Body of pancreas (tissue), 4 donors: ENCODE measurements at regions not wholly inside any gene's neighbourhood (a gene's known extent, or its start where the extent isn't known, plus 50 kb on each side); places are given as distances from the start of the nearest gene placed in this dataset.

ENCODE experiments used
- ATAC-seq: fragments of 150-250 bp; one replicate; pipeline ENCODE4 v1.9.1; 2016
- DNase-seq, 4 donors: peaks; one replicate each; pipeline ENCODE4 v3.0.0-alpha.2; 2019
- H3K27ac ChIP-seq, 4 donors: fragments of 200-600 bp; sonication (generic); 1 replicate in 3 of 4; 2 replicates in 1 of 4; pipeline versions ENCODE4 v1.5.1 to v1.6.1; 2016 to 2019; ENCODE audit warnings: mild to moderate bottlenecking in 1 of 4, mixed read lengths in 1 of 4, moderate library complexity in 1 of 4
- H3K27me3 ChIP-seq, 2 donors: fragments of 200-600 bp; sonication (generic); one replicate each; pipeline ENCODE4 v1.6.0; 2016; ENCODE audit warnings: mild to moderate bottlenecking in 1 of 2
- H3K36me3 ChIP-seq, 2 donors: fragments of 200-600 bp; sonication (generic); replicated peaks in 1 of 2; 2 replicates each; pipeline ENCODE4 v1.5.1; 2016; ENCODE audit warnings: low read depth in 2 of 2; ENCODE audit not compliant: insufficient read depth in 1 of 2
- H3K4me1 ChIP-seq: fragments of 200-600 bp; sonication (generic); one replicate; pipeline ENCODE4 v1.6.0; 2016
- H3K4me3 ChIP-seq, 2 donors: fragments of 200-600 bp; sonication (generic); 1 replicate in 1 of 2; 2 replicates in 1 of 2; pipeline ENCODE4 v1.5.1; 2016 to 2019
- H3K9me3 ChIP-seq, 3 donors: fragments of 200-600 bp; sonication (generic); 1 replicate in 2 of 3; 2 replicates in 1 of 3; pipeline ENCODE4 v1.5.1; 2016
- CTCF ChIP-seq, 7 experiments: fragments of 450-650 bp in 4 of 7; fragments of 200-600 bp in 3 of 7; sonication (generic) in 3 of 7; IDR thresholded peaks; one replicate each; pipeline ENCODE4 v1.5.1; 2016 to 2019; ENCODE audit warnings: antibody characterized with exemption in 7 of 7
- POLR2A ChIP-seq, 3 donors: fragments of 450-650 bp; IDR thresholded peaks; one replicate each; pipeline ENCODE4 v1.6.1; 2016; ENCODE audit warnings: antibody characterized with exemption in 3 of 3, mild to moderate bottlenecking in 2 of 3
- WGBS, 2 donors: methylation state at CpG; one replicate each; pipeline ENCODE4 v1.1.5; 2017; 5-methylcytosine and 5-hydroxymethylcytosine counted together
- intact Hi-C: fragments of 100-400 bp; cut with DNase I; formaldehyde crosslinking; loops from one replicate; pipeline ENCODE4 v1.15.1; 2023

GRCh38 chr18:2451556-2451955, 119.7 kb downstream of the METTL4 start:
- Histone ChIP-seq H3K36me3 (no peaks in the 10 kb centered on the region), H3K27me3 (no peaks in the 10 kb centered on the region), H3K27ac (no peak overlapping the region), H3K4me1 (no peaks in the 10 kb centered on the region), H3K4me3 (no peak overlapping the region), H3K9me3 (no peaks in the 10 kb centered on the region)
- 96 to 100% methylated on average over 1 of the region's 1 CpG for WGBS, 2 donors
- ATAC-seq: no peak
- no peak for TF ChIP-seq POLR2A (IDR thresholded peaks at IDR 0.05)
- TF ChIP-seq CTCF (IDR thresholded peaks at IDR 0.05): no peak
- intact Hi-C loops: no loop called here
- DNase-seq: no peak

DNA sequence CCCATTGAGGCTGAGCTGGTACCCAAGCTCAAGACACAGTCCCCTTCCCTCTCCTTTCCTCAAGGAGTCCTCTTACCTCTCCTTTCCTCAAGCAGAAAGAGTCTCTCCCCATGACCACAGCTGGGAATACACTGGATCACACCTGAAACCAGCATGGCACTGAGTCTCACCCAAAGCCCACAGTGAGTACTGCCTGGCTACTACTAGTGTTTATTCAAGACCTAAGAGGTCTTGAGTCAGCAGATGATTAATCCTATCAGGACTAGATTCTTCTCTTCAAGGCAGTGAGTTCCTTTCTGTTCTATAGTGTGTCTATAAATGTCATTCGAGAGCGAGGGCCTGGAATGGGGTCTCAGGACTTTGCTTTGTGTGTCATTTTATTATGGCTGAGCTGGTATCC, 111.4 kb downstream of the METTL4 start:
- Histone ChIP-seq H3K36me3 (no peaks in the 10 kb centered on the region), H3K27me3 (no peaks in the 10 kb centered on the region), H3K4me1 (no peaks in the 10 kb centered on the region), H3K9me3 (no peaks in the 10 kb centered on the region), H3K4me3 (no peak overlapping the region), H3K27ac (no peak overlapping the region)
- no peak for TF ChIP-seq CTCF (IDR thresholded peaks at IDR 0.05)
- TF ChIP-seq POLR2A (IDR thresholded peaks at IDR 0.05): no peak
- WGBS, 2 donors: 97 to 100% methylated on average over 2 of the region's 2 CpGs
- no peak for ATAC-seq
- intact Hi-C loops: no loop called here
- no peak for DNase-seq

DNA sequence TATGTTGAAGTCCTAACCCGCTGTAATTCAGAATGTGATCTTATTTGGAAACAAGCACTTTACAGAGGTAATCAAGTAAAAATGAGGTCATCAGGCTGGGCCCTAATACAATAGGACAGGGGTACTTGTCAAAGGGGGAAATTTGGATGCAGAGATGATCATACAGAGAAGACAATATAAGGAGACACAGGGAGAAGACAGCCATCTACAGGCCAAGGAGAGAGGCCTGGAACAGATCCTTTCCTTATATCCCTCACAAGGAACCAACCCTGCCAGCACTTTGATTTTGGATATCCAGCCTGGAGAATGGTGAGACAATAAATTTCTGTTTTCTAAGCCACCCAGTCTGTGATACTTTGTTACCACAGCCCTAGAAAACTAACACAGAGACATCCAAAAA, 104.3 kb downstream of the METTL4 start:
- Histone ChIP-seq H3K9me3 (no peaks in the 10 kb centered on the region), H3K4me1 (no peaks in the 10 kb centered on the region), H3K27me3 (no peaks in the 10 kb centered on the region), H3K36me3 (no peaks in the 10 kb centered on the region), H3K27ac (no peak overlapping the region), H3K4me3 (no peak overlapping the region)
- DNase-seq (no peak), ATAC-seq (no peak)
- WGBS, 2 donors: 100% methylated on average over 1 of the region's 1 CpG
- TF ChIP-seq POLR2A (IDR thresholded peaks at IDR 0.05) (no peak), CTCF (IDR thresholded peaks at IDR 0.05) (no peak)
- intact Hi-C loops: no loop called here

GRCh38 chr18:2468051-2468450, 103.3 kb downstream of the METTL4 start:
- Histone ChIP-seq H3K9me3 (no peaks in the 10 kb centered on the region), H3K27ac (no peak overlapping the region), H3K4me1 (no peaks in the 10 kb centered on the region), H3K36me3 (no peaks in the 10 kb centered on the region), H3K4me3 (no peak overlapping the region), H3K27me3 (no peaks in the 10 kb centered on the region)
- no peak for ATAC-seq
- DNase-seq: no peak
- TF ChIP-seq CTCF (IDR thresholded peaks at IDR 0.05) (no peak), POLR2A (IDR thresholded peaks at IDR 0.05) (no peak)
- WGBS, 2 donors: 50 to 70% methylated on average over 1 of the region's 1 CpG
- intact Hi-C loops: no loop called here

GRCh38 chr18:2471523-2471922, 99.8 kb downstream of the METTL4 start:
- H3K4me3 ChIP-seq: no peak overlapping the region
- H3K36me3 ChIP-seq: no peaks in the 10 kb centered on the region
- no peaks in the 10 kb centered on the region for H3K9me3 ChIP-seq
- intact Hi-C loops: no loop called here
- no peaks in the 10 kb centered on the region for H3K4me1 ChIP-seq
- TF ChIP-seq CTCF (IDR thresholded peaks at IDR 0.05): no peak
- no peak for TF ChIP-seq POLR2A (IDR thresholded peaks at IDR 0.05)
- WGBS, 2 donors: 63 to 69% methylated on average over 1 to 2 of the region's 2 CpGs
- DNase-seq (no peak), ATAC-seq (no peak)
- no peak overlapping the region for H3K27ac ChIP-seq
- no peaks in the 10 kb centered on the region for H3K27me3 ChIP-seq
